ENCODE measurements at regions not wholly inside any gene's neighbourhood (a gene's known extent, or its start where the extent isn't known, plus 50 kb on each side); places are given as distances from the start of the nearest gene placed in this dataset.

DNA sequence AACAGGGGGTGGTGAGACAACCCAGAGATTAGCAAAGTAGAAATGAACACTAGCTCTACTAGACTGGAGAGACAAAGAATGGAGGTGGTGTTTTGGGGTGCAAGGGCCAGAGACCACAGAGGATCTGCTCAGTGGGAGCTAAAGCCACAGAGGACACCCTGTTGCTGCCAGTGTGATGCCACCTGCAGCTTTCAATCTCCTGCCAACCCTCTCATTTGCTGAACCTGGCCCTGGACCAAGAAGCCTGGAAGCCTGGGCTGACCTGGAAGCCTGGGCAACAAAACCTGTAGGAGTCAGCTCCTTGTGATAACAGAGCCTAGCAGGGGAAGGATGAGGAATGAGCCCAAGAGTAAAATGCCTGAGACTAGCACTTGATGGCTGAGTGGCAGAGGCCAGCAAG, 81.1 kb upstream of the ADO start:
- H3K4me1 Mint-ChIP-seq, result no peaks in the 10 kb centered on the region
- H3K9me3 Mint-ChIP-seq, result no peaks in the 10 kb centered on the region
- no peak overlapping the region for H3K4me3 Mint-ChIP-seq
- peaks cover 4% of the 10 kb centered on the region for H3K27me3 Mint-ChIP-seq (ENCODE audit: low read depth, poor library complexity)
- no peak for DNase-seq
- H3K36me3 Mint-ChIP-seq (ENCODE audit: low read depth), result no peaks in the 10 kb centered on the region
- no peak for TF ChIP-seq CTCF (IDR thresholded peaks at IDR 0.05)
- H3K27ac Mint-ChIP-seq, result no peak overlapping the region

GRCh38 chr10:62724465-62724864, 80.1 kb upstream of the ADO start:
- H3K36me3 Mint-ChIP-seq (ENCODE audit: low read depth), result no peaks in the 10 kb centered on the region
- H3K4me3 Mint-ChIP-seq, result no peak overlapping the region
- no peaks in the 10 kb centered on the region for H3K9me3 Mint-ChIP-seq
- no peak overlapping the region for H3K27ac Mint-ChIP-seq
- peaks cover 7% of the 10 kb centered on the region for H3K27me3 Mint-ChIP-seq (ENCODE audit: low read depth, poor library complexity)
- no peak for TF ChIP-seq CTCF (IDR thresholded peaks at IDR 0.05)
- DNase-seq, result peak; percentile 5
- no peaks in the 10 kb centered on the region for H3K4me1 Mint-ChIP-seq

GRCh38 chr10:62726142-62726541, 78.4 kb upstream of the ADO start:
- H3K36me3 Mint-ChIP-seq (ENCODE audit: low read depth), result no peaks in the 10 kb centered on the region
- no peak overlapping the region for H3K4me3 Mint-ChIP-seq
- peaks cover 7% of the 10 kb centered on the region for H3K27me3 Mint-ChIP-seq (ENCODE audit: low read depth, poor library complexity)
- no peak overlapping the region for H3K27ac Mint-ChIP-seq
- TF ChIP-seq CTCF (IDR thresholded peaks at IDR 0.05), result no peak
- no peak for DNase-seq
- no peaks in the 10 kb centered on the region for H3K9me3 Mint-ChIP-seq
- H3K4me1 Mint-ChIP-seq, result no peaks in the 10 kb centered on the region

DNA sequence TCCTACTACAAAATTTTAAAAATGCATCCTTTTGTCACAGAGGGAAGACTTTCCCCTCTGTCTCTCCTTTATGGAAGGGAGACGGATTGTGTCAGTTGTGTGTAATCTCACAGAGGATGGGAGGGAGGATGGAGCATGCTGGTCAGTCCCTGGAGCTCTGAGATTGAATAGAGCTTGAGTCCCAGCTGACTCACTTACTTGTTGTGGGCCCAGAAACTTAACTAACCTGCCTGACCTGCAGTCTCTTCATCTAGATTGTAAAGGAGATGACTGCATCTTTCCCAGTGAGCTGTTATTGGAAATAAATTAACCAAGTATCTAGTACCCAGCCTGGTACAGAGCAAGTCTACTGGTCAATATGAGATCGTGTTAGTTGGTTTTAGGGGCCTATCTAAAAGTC, 77.9 kb upstream of the ADO start:
- Mint-ChIP-seq H3K36me3 (ENCODE audit: low read depth) (no peaks in the 10 kb centered on the region), H3K4me3 (no peak overlapping the region), H3K27ac (no peak overlapping the region), H3K9me3 (no peaks in the 10 kb centered on the region), H3K27me3 (ENCODE audit: low read depth, poor library complexity) (peaks cover 7% of the 10 kb centered on the region), H3K4me1 (no peaks in the 10 kb centered on the region)
- DNase-seq, result no peak
- no peak for TF ChIP-seq CTCF (IDR thresholded peaks at IDR 0.05)

DNA sequence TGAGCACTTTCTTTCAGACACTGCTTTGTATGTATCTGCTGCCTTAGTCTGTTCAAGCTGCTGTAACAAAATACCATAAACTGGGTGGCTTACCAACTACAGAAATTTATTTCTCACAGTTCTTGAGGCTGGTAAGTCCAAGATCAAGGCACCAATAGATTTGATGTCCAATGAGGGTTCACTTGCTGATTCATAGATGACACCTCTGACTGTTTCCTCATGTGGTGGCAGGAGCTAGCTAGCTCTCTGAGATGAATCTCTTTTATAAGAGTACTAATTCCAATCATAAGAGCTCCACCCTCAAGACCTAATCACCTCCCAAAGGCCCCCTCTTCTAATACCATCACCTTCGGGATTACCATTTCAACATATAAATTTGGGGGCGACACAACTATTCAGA, 76.6 kb upstream of the ADO start:
- TF ChIP-seq CTCF (IDR thresholded peaks at IDR 0.05), result no peak
- H3K4me1 Mint-ChIP-seq, result no peaks in the 10 kb centered on the region
- no peaks in the 10 kb centered on the region for H3K9me3 Mint-ChIP-seq
- H3K27ac Mint-ChIP-seq, result no peak overlapping the region
- H3K4me3 Mint-ChIP-seq, result no peak overlapping the region
- DNase-seq, result no peak
- peaks cover 3% of the 10 kb centered on the region for H3K27me3 Mint-ChIP-seq (ENCODE audit: low read depth, poor library complexity)
- H3K36me3 Mint-ChIP-seq (ENCODE audit: low read depth), result no peaks in the 10 kb centered on the region

DNA sequence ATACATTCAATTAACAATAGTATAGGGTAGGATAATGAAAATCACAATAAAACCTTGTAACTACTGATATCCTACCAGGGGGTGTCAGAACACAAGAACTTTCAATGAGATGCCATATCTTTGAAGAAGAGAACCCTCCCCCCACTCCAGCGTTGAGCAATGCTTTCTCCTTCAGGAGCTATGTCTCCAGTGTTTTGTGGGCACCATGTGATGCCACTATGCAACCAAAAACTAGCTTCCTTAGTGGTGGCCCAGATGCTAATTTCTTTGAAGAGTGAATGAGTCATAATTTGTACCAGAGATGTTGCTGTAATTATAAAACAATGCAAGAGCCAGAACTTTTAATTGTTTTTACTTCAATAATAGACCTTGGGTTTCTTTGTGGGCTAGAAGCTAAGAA, 76.0 kb upstream of the ADO start:
- TF ChIP-seq CTCF (IDR thresholded peaks at IDR 0.05), result no peak
- no peaks in the 10 kb centered on the region for H3K36me3 Mint-ChIP-seq (ENCODE audit: low read depth)
- H3K4me3 Mint-ChIP-seq, result no peak overlapping the region
- H3K27ac Mint-ChIP-seq, result no peak overlapping the region
- H3K27me3 Mint-ChIP-seq (ENCODE audit: low read depth, poor library complexity), result peaks cover 5% of the 10 kb centered on the region
- no peak for DNase-seq
- H3K9me3 Mint-ChIP-seq, result no peaks in the 10 kb centered on the region
- H3K4me1 Mint-ChIP-seq, result no peaks in the 10 kb centered on the region
